ENCODE measurements at regions not wholly inside any gene's neighbourhood (a gene's known extent, or its start where the extent isn't known, plus 50 kb on each side); places are given as distances from the start of the nearest gene placed in this dataset.

DNA sequence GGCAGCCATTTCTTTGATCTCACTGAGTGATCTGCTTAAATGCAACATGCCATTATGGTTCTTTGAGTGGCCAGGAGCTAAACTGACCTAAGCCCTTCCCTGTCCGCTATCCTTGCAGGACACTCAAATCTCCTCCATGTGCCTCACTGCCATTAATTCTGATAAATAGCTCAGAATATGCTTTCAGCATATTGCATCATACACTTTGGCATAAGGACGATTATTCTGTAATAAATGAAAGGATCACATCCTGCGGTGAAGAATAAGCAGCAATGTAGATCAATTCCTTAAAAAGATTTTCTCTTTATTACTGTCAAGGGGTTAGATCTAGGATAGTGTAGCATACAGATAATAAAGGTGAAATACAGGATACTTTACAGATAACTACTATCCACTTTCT, 231.8 kb upstream of the CTBP2 start:
- TF ChIP-seq EZH2 (IDR thresholded peaks at IDR 0.05; ENCODE audit: insufficient read depth, poor library complexity, severe bottlenecking) (no peak), EZH2phosphoT487 (IDR thresholded peaks at IDR 0.05; ENCODE audit: insufficient read depth, low read depth) (no peak)
